A673 (cell line): ENCODE measurements at regions not wholly inside any gene's neighbourhood (a gene's known extent, or its start where the extent isn't known, plus 50 kb on each side); places are given as distances from the start of the nearest gene placed in this dataset.

Experiments used
- BruUV-seq: library from RNA; stranded (reverse); fragments of 400-500 nt; replicated peaks from 2 replicates; lab custom pipeline; 2021; lab: Mats Ljungman, UMichigan
- CTCF ChIA-PET: fragments of 300-600 bp; sonication (Branson Sonifier 250); formaldehyde crosslinking; loops from one replicate; lab custom pipeline; 2022; ENCODE audit warnings: antibody characterized with exemption; lab: Charles Lee
- POLR2A ChIA-PET: fragments of 300-600 bp; sonication (Branson Sonifier 250); formaldehyde crosslinking; loops from one replicate; lab custom pipeline; 2022; ENCODE audit warnings: antibody characterized with exemption; ENCODE audit not compliant: low non-redundant PET; lab: Charles Lee
- DNase-seq: peaks from one replicate; pipeline ENCODE4 v3.0.0-alpha.2; 2015; ENCODE audit warnings: low spot score
- H3K27ac ChIP-seq: fragments of 200-600 bp; sonication (generic); 2 replicates; pipeline ENCODE4 v1.5.1; 2016; ENCODE audit warnings: mixed run types, low read depth, mild to moderate bottlenecking, mixed read lengths, antibody characterized with exemption, low read length; ENCODE audit not compliant: poor library complexity, severe bottlenecking
- H3K27me3 ChIP-seq: fragments of 200-600 bp; sonication (generic); replicated peaks from 2 replicates; pipeline ENCODE4 v1.6.1; 2017; ENCODE audit warnings: mixed run types, low read depth, mild to moderate bottlenecking, mixed read lengths, antibody characterized with exemption, low read length; ENCODE audit not compliant: insufficient read depth, poor library complexity
- H3K36me3 ChIP-seq: fragments of 200-600 bp; sonication (generic); 2 replicates; pipeline ENCODE4 v1.6.1; 2016; ENCODE audit warnings: mixed run types, mild to moderate bottlenecking, mixed read lengths, antibody characterized with exemption, low read length; ENCODE audit not compliant: insufficient read depth, poor library complexity, severe bottlenecking
- H3K4me1 ChIP-seq: fragments of 200-600 bp; sonication (generic); 2 replicates; pipeline ENCODE4 v1.6.1; 2017; ENCODE audit warnings: mixed run types, mild to moderate bottlenecking, mixed read lengths, antibody characterized with exemption, low read length; ENCODE audit not compliant: insufficient read depth, poor library complexity, severe bottlenecking
- H3K4me3 ChIP-seq: fragments of 200-600 bp; sonication (generic); 2 replicates; pipeline ENCODE4 v1.5.1; 2016; ENCODE audit warnings: low read depth, mixed run types, mild to moderate bottlenecking, mixed read lengths, low read length; ENCODE audit not compliant: poor library complexity, severe bottlenecking
- H3K9me3 ChIP-seq: fragments of 200-600 bp; sonication (generic); 2 replicates; pipeline ENCODE4 v1.6.1; 2016; ENCODE audit warnings: mixed run types, low read depth, mild to moderate bottlenecking, mixed read lengths, antibody characterized with exemption, low read length; ENCODE audit not compliant: poor library complexity, severe bottlenecking
- EZH2 ChIP-seq: fragments of 200-600 bp; sonication (generic); IDR thresholded peaks from 2 replicates; pipeline ENCODE4 v1.6.1; 2017; ENCODE audit warnings: borderline replicate concordance, low read depth, mild to moderate bottlenecking, mixed read lengths, antibody characterized with exemption, low read length; ENCODE audit not compliant: poor library complexity, severe bottlenecking
- intact Hi-C: fragments of 100-400 bp; cut with micrococcal nuclease; formaldehyde crosslinking; loops from one replicate; pipeline ENCODE4 v1.10.0; 2022; ENCODE audit not compliant: unreplicated experiment
- TF ChIP-seq, protein P1 (sequence below): fragments of 300-800, 200-600 bp; sonication (generic); conservative IDR thresholded peaks from 2 replicates; pipeline ENCODE4 v1.5.1; 2017; ENCODE audit warnings: low read depth, mild to moderate bottlenecking, antibody characterized with exemption, low read length, moderate library complexity, mixed read lengths

DNA sequence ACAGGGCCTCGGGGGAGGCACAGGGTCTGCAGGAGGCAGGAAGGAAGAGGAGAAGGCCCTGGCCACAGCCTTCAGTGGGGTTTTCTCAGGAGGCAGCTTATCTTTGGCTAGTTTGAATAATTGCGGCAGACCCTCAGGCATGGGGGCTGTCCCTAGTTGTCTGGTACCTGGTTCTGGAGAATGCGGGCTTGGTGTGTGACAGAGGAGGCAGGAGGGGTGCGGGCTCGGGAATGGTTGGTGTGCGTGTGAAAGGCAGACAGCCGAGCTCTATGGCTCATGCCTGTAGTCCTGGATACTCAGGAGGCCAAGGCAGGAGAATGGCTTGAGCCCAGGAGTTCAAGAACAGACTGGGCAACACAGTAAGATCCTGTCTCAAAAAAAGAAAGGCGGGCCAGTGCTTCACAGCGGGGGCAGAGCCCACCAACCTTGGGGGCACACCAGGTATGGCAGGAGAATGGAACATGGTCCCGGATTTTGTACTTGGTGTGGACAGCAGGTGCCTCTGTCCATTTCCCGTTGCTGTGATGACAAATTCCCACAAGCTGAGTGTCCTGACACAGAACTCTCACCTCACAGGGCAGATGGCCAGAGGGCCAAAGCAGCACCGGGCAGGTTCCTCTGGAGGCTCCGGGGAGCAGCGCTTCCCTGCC, 640.6 kb downstream of the TBC1D22A start:
- ChIA-PET POLR2A (no interaction called here), CTCF (no interaction called here)
- Histone ChIP-seq H3K27ac (no peak overlapping the region), H3K4me1 (no peaks in the 10 kb centered on the region), H3K36me3 (no peaks in the 10 kb centered on the region), H3K27me3 (peaks cover 13% of the 10 kb centered on the region), H3K4me3 (no peak overlapping the region), H3K9me3 (no peaks in the 10 kb centered on the region)
- intact Hi-C loops = no loop called here
- TF ChIP-seq, protein P1, sequence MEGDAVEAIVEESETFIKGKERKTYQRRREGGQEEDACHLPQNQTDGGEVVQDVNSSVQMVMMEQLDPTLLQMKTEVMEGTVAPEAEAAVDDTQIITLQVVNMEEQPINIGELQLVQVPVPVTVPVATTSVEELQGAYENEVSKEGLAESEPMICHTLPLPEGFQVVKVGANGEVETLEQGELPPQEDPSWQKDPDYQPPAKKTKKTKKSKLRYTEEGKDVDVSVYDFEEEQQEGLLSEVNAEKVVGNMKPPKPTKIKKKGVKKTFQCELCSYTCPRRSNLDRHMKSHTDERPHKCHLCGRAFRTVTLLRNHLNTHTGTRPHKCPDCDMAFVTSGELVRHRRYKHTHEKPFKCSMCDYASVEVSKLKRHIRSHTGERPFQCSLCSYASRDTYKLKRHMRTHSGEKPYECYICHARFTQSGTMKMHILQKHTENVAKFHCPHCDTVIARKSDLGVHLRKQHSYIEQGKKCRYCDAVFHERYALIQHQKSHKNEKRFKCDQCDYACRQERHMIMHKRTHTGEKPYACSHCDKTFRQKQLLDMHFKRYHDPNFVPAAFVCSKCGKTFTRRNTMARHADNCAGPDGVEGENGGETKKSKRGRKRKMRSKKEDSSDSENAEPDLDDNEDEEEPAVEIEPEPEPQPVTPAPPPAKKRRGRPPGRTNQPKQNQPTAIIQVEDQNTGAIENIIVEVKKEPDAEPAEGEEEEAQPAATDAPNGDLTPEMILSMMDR = no peak
- TF ChIP-seq EZH2 = no peak
- DNase-seq = no peak
- BruUV-seq = no TSS peak

DNA sequence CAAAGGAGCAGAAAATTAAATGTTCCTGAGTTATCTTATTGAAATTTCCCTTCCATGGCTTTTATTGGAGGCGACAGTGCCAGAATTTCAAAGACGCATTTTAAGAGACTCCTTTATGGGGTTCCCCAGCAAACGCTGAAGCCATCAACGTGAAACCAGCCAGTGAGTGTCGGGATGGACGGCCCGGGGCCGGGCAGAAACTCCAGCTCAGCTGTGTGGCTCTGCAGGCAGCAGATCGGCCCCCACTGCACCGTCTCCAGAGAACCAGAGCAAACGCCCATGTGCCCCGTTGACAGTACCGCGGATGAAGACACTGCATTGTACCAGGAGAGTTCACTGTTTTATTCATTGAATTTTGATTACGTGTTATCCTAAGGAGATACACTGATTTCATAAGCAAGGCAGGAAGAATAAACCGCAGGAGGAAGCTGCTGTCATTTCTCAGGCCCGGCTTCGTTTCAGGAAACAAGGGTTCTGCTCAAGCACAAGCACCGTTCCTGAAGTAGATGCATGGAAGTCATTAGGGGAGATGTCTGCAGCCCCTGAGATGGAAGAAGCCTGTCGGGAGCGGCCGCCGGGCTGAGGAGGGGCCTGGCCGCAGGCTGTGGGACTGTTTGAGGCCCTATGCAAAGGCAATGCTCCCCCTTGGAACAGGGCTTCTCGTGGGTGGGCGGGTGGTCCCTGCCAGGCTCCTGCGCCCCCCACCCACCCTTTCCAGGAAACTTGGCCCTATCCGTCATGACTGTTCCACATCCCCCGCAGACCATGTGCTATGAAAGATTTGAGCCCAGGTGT, 639.7 kb downstream of the TBC1D22A start:
- Histone ChIP-seq H3K4me1 (no peaks in the 10 kb centered on the region), H3K27me3 (peaks cover 7% of the 10 kb centered on the region), H3K36me3 (no peaks in the 10 kb centered on the region), H3K27ac (no peak overlapping the region), H3K9me3 (no peaks in the 10 kb centered on the region), H3K4me3 (no peak overlapping the region)
- no peak for DNase-seq
- POLR2A ChIA-PET = no interaction called here
- CTCF ChIA-PET = no interaction called here
- intact Hi-C loops = no loop called here
- TF ChIP-seq, protein P1 = no peak
- no peak for TF ChIP-seq EZH2
- no TSS peak for BruUV-seq

DNA sequence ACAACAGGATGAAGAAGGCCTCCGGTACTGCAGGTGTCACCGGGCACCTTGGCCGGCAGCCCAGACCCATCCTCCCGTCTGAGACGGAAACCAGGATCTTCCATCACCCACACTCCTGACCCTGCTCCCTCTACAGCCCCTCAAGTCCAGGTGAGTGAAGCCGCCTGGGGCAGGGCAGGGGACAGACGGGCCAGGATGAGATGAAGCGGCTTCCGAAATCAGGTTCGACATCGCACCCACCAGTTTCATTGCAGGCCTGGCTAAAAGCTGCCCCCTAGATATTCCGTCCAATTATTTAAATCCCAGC, 639.1 kb downstream of the TBC1D22A start:
- ChIA-PET POLR2A (no interaction called here), CTCF (no interaction called here)
- Histone ChIP-seq H3K4me3 (no peak overlapping the region), H3K36me3 (no peaks in the 10 kb centered on the region), H3K27me3 (peaks cover under 1% of the 10 kb centered on the region), H3K9me3 (no peaks in the 10 kb centered on the region), H3K27ac (no peak overlapping the region), H3K4me1 (no peaks in the 10 kb centered on the region)
- BruUV-seq = no TSS peak
- TF ChIP-seq EZH2 = no peak
- TF ChIP-seq, protein P1 = no peak
- no peak for DNase-seq
- intact Hi-C loops = no loop called here
